Hippocampal formation (tissue), 2 donors: ENCODE measurements at regions not wholly inside any gene's neighbourhood (a gene's known extent, or its start where the extent isn't known, plus 50 kb on each side); places are given as distances from the start of the nearest gene placed in this dataset.

Experiments used
- DNase-seq, 2 donors: peaks; one replicate each; lab custom pipeline; 2025; lab: John Stamatoyannopoulos, UW

GRCh38 chr6:18962361-18962905 lies 575.3 kb downstream of the RNF144B start:
- peak in 1 of 2 donors; percentile 7 for DNase-seq

- DNase-seq, result no peak
These were observed 576.3 kb downstream of the RNF144B start for GRCh38 chr6:18963439-18963838.

GRCh38 chr6:18973251-18973650 lies 586.1 kb downstream of the RNF144B start:
- peak in 1 of 2 donors; percentile 32 for DNase-seq

GRCh38 chr6:18976091-18976490 lies 588.9 kb downstream of the RNF144B start:
- no peak for DNase-seq

- DNase-seq, result no peak
These were observed 589.8 kb downstream of the RNF144B start for GRCh38 chr6:18976966-18977365.

GRCh38 chr6:18978337-18979128 lies 591.4 kb downstream of the RNF144B start:
- DNase-seq, result no peak

GRCh38 chr6:18985061-18985460 lies 597.9 kb downstream of the RNF144B start:
- no peak for DNase-seq

- DNase-seq, result no peak
These were observed 598.8 kb downstream of the RNF144B start for GRCh38 chr6:18985996-18986395.

GRCh38 chr6:18988636-18989035 lies 601.5 kb downstream of the RNF144B start:
- DNase-seq, result no peak

- DNase-seq, result peak in 1 of 2 donors; percentile 61
These were observed 603.2 kb downstream of the RNF144B start for GRCh38 chr6:18990059-18990978.

GRCh38 chr6:18997375-18997826 lies 610.3 kb downstream of the RNF144B start:
- no peak for DNase-seq

- DNase-seq, result no peak
These were observed 615.9 kb downstream of the RNF144B start for GRCh38 chr6:19002976-19003560.

- DNase-seq, result no peak
These were observed 617.0 kb downstream of the RNF144B start for GRCh38 chr6:19004176-19004575.

GRCh38 chr6:19009769-19010168 lies 622.6 kb downstream of the RNF144B start:
- DNase-seq, result no peak

- DNase-seq, result no peak
These were observed 626.0 kb downstream of the RNF144B start for GRCh38 chr6:19013026-19013705.

GRCh38 chr6:19024737-19025136 lies 637.6 kb downstream of the RNF144B start:
- DNase-seq, result no peak

GRCh38 chr6:19028201-19028600 lies 641.1 kb downstream of the RNF144B start:
- DNase-seq, result no peak

GRCh38 chr6:19032591-19033295 lies 645.6 kb downstream of the RNF144B start:
- DNase-seq, result peak in 1 of 2 donors; percentile 37

GRCh38 chr6:19033683-19034082 lies 646.5 kb downstream of the RNF144B start:
- DNase-seq, result no peak

- DNase-seq, result no peak
These were observed 647.8 kb downstream of the RNF144B start for GRCh38 chr6:19034986-19035385.
